ENCODE measurements at regions not wholly inside any gene's neighbourhood (a gene's known extent, or its start where the extent isn't known, plus 50 kb on each side); places are given as distances from the start of the nearest gene placed in this dataset.

DNA sequence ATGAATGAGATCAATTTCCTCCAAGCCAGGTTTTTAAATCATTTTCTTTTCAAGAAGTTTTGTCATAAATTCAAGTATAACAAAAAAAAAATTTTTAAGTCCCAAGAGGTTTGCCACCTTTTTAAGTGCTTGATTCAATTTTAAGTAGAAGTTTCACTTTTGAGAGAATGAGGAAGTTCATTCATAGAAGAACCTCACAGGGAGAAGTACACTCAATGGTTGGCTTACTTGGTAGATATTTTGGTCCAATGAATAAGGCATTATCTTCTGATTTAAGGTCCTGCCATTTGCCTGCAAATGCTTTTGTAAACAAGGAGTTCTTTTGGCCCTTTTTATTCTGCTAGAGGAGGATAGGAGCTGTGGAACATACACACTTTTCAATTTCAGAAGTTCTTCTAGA, 96.7 kb upstream of the NOVA1 start:
- ChIA-PET CTCF (no interaction called here), POLR2A (no interaction called here)
- no peak overlapping the region for H3K4me3 ChIP-seq (ENCODE audit: low read depth, low read length)
- no peaks in the 10 kb centered on the region for H3K27me3 ChIP-seq (ENCODE audit: control insufficient read depth, insufficient read depth, low read length)
- DNase-seq (ENCODE audit: low read depth, low spot score) = no peak
- H3K9me3 ChIP-seq (ENCODE audit: control insufficient read depth, insufficient read depth, low read length) = no peaks in the 10 kb centered on the region
- TF ChIP-seq, protein P1, sequence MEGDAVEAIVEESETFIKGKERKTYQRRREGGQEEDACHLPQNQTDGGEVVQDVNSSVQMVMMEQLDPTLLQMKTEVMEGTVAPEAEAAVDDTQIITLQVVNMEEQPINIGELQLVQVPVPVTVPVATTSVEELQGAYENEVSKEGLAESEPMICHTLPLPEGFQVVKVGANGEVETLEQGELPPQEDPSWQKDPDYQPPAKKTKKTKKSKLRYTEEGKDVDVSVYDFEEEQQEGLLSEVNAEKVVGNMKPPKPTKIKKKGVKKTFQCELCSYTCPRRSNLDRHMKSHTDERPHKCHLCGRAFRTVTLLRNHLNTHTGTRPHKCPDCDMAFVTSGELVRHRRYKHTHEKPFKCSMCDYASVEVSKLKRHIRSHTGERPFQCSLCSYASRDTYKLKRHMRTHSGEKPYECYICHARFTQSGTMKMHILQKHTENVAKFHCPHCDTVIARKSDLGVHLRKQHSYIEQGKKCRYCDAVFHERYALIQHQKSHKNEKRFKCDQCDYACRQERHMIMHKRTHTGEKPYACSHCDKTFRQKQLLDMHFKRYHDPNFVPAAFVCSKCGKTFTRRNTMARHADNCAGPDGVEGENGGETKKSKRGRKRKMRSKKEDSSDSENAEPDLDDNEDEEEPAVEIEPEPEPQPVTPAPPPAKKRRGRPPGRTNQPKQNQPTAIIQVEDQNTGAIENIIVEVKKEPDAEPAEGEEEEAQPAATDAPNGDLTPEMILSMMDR (IDR thresholded peaks at IDR 0.05; ENCODE audit: low read depth, low read length) = no peak
- no peak overlapping the region for H3K27ac ChIP-seq (ENCODE audit: low read depth, low read length)

DNA sequence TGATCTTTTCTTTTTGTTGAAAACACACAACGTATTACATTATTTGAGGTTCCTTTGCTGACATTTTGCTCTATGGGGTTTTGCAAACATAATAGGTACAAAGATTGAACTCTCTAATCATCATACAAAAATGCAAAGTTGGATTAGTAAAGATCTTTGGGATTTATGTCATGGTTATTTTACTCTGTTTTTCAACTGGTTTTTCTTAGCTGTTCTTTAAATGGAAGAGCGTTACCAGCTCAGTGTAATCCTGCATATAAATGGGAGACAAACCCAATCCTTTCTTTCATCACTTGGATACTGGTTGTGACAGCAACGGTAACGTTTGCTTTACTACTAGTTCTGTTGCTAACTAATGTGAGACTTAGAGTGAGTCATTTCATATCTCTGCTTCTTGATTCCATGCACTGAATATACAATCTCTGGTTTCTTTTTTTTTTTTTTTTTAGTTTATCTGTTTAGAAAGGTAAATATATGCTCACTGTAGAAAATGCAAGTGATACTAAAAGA, 104.9 kb upstream of the NOVA1 start:
- CTCF ChIA-PET = no interaction called here
- TF ChIP-seq, protein P1 (IDR thresholded peaks at IDR 0.05; ENCODE audit: low read depth, low read length) = no peak
- no peak for DNase-seq (ENCODE audit: low read depth, low spot score)
- no peaks in the 10 kb centered on the region for H3K27me3 ChIP-seq (ENCODE audit: control insufficient read depth, insufficient read depth, low read length)
- POLR2A ChIA-PET = no interaction called here
- no peak overlapping the region for H3K4me3 ChIP-seq (ENCODE audit: low read depth, low read length)
- H3K9me3 ChIP-seq (ENCODE audit: control insufficient read depth, insufficient read depth, low read length) = no peaks in the 10 kb centered on the region
- H3K27ac ChIP-seq (ENCODE audit: low read depth, low read length) = no peak overlapping the region

DNA sequence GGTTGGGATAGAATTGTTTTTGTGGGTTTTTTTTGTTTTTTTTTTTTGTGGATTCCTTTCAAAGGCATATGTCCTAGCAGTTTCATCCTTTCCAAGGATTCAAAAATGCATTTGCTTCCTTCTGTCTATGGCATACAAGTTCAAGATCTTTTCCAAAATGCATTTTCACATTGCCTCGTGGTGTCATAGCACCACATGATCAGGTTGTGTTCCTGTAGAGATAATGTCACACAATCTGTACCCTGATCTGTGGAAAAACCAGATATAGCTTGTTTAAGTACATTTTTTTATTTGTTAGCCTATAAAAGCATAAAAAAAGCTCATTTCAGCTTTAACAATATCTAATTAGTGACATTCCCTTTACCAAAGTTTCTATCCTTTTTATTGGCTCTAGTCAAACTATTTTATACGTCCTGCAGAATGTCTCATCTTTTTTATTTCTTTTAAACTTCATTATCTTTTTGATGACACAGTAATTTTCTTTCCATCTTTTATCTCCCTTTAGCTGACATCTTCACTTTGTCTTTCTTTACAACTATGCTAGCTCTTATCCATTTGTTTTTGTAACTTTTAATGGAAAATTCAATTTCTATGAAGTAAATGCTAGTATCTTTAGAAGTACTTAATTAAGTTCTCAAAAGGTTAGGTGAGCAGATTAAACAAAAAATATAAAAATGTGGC, 106.0 kb upstream of the NOVA1 start:
- CTCF ChIA-PET = no interaction called here

DNA sequence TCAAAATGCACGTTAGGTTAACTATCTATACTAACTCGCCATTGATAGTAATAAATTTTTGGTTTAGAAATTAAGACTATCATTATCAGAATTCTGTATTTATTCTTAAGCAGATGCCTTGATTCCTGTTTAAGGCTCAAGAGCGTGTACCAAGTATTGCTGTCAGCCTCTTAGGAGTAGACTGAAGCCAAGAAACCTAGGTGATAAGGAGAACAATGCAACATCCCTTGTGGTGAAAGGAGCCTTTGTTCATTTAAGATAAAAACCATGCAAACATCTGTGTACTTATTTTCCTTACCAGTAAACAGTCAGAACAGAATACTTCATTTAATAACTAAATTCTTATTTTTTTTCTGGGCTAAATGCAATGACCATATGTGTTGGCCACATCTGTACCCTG, 109.4 kb upstream of the NOVA1 start:
- TF ChIP-seq, protein P1 (IDR thresholded peaks at IDR 0.05; ENCODE audit: low read depth, low read length) = no peak
- POLR2A ChIA-PET = no interaction called here

More for the DNA sequence above, 106.0 kb upstream of the NOVA1 start:
- Histone ChIP-seq H3K4me3 (ENCODE audit: low read depth, low read length) (no peak overlapping the region), H3K9me3 (ENCODE audit: control insufficient read depth, insufficient read depth, low read length) (no peaks in the 10 kb centered on the region), H3K27ac (ENCODE audit: low read depth, low read length) (no peak overlapping the region), H3K27me3 (ENCODE audit: control insufficient read depth, insufficient read depth, low read length) (no peaks in the 10 kb centered on the region)
- POLR2A ChIA-PET = no interaction called here
- no peak for DNase-seq (ENCODE audit: low read depth, low spot score)
- TF ChIP-seq, protein P1 (IDR thresholded peaks at IDR 0.05; ENCODE audit: low read depth, low read length) = no peak

DNA sequence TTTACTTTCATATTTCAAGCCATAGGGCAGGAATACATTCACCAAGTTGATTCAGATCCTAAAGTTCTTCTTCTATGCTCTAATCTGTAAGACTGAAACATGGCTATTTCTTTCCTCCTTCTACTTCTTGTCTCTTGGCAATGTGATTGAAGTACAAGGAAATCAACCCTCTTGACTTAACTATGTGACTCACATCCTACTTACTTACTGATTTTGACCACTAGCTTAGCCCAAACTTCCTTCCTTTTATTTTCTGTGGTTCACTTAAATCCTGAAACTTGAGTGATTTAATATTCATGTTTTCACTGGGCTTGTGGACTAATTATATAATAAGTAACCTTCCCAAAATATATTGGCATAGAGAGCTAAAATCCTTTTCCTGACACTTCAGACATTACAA, 111.2 kb upstream of the NOVA1 start:
- TF ChIP-seq, protein P1 (IDR thresholded peaks at IDR 0.05; ENCODE audit: low read depth, low read length) = no peak
- CTCF ChIA-PET = no interaction called here

More for the DNA sequence above, 109.4 kb upstream of the NOVA1 start:
- DNase-seq (ENCODE audit: low read depth, low spot score) = no peak
- CTCF ChIA-PET = no interaction called here
- Histone ChIP-seq H3K27me3 (ENCODE audit: control insufficient read depth, insufficient read depth, low read length) (no peaks in the 10 kb centered on the region), H3K27ac (ENCODE audit: low read depth, low read length) (no peak overlapping the region), H3K4me3 (ENCODE audit: low read depth, low read length) (no peak overlapping the region), H3K9me3 (ENCODE audit: control insufficient read depth, insufficient read depth, low read length) (peaks cover 3% of the 10 kb centered on the region)

More for the DNA sequence above, 111.2 kb upstream of the NOVA1 start:
- no peak overlapping the region for H3K27ac ChIP-seq (ENCODE audit: low read depth, low read length)
- no peak overlapping the region for H3K4me3 ChIP-seq (ENCODE audit: low read depth, low read length)
- peaks cover 3% of the 10 kb centered on the region for H3K9me3 ChIP-seq (ENCODE audit: control insufficient read depth, insufficient read depth, low read length)
- POLR2A ChIA-PET = no interaction called here
- H3K27me3 ChIP-seq (ENCODE audit: control insufficient read depth, insufficient read depth, low read length) = no peaks in the 10 kb centered on the region
- DNase-seq (ENCODE audit: low read depth, low spot score) = no peak
